ENCODE measurements at regions not wholly inside any gene's neighbourhood (a gene's known extent, or its start where the extent isn't known, plus 50 kb on each side); places are given as distances from the start of the nearest gene placed in this dataset.

DNA sequence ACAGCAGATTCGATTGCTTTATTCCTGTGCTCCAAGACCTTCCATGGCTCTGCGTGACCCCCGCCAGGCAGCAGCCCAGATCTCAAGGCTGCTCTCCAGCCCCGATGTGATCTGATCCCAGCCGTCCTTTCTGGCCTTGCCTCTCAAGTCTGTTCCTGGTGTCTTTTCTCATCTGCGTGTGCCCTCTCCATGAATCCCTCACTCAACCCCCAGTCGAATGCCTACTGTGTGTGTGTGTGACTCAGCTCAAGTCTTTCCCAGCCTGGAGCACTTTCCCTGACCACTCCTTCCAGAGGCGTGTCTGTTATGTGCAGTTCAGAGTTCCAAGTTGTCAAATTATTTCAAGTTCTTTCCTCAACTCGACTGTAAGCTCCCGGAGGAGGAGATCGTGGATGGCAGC, 64.0 kb downstream of the MRM1 start:
- no peak; the same call in 2 of the 3 replicates for ATAC-seq

DNA sequence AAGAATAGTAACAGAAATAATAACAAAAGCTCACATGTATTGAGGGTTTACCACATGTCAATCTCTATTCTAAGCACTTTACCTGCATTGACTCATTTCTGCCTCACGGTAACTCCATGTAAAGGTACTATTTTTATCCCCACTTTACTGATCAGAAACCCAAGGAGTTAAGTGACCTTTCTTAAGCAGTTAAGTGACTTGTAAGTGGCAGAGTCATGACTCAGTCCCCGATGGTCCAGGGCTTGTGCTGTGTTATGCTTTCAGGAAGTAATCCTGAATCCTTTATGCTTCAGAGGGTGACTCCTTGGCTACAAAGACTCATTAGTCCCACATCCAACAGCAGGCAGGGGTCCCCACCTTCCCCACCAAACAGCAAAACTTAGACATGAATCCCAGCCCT, 66.5 kb downstream of the MRM1 start:
- ATAC-seq = no peak
- TF ChIP-seq ZC3H10 (CRISPR knock-in tag; IDR thresholded peaks at IDR 0.05) (no peak), TCF4 (CRISPR knock-in tag; IDR thresholded peaks at IDR 0.05; ENCODE audit: borderline replicate concordance) (no peak), ISL1 (CRISPR knock-in tag; IDR thresholded peaks at IDR 0.05) (no peak), CSDC2 (CRISPR knock-in tag; IDR thresholded peaks at IDR 0.05) (no peak), SNAI2 (CRISPR knock-in tag; IDR thresholded peaks at IDR 0.05) (no peak)

More for the DNA sequence above, 64.0 kb downstream of the MRM1 start:
- TF ChIP-seq RARB (CRISPR knock-in tag; IDR thresholded peaks at IDR 0.05) (no peak), TOX (CRISPR knock-in tag; IDR thresholded peaks at IDR 0.05; ENCODE audit: borderline replicate concordance) (no peak), ZFP30 (CRISPR knock-in tag; IDR thresholded peaks at IDR 0.05) (no peak), ZC3H10 (CRISPR knock-in tag; IDR thresholded peaks at IDR 0.05) (no peak), ZNF8 (CRISPR knock-in tag; IDR thresholded peaks at IDR 0.05) (no peak), OSR1 (CRISPR knock-in tag; IDR thresholded peaks at IDR 0.05) (no peak), GLIS3 (CRISPR knock-in tag; IDR thresholded peaks at IDR 0.05) (no peak)
- TF ChIP-seq, protein P1, sequence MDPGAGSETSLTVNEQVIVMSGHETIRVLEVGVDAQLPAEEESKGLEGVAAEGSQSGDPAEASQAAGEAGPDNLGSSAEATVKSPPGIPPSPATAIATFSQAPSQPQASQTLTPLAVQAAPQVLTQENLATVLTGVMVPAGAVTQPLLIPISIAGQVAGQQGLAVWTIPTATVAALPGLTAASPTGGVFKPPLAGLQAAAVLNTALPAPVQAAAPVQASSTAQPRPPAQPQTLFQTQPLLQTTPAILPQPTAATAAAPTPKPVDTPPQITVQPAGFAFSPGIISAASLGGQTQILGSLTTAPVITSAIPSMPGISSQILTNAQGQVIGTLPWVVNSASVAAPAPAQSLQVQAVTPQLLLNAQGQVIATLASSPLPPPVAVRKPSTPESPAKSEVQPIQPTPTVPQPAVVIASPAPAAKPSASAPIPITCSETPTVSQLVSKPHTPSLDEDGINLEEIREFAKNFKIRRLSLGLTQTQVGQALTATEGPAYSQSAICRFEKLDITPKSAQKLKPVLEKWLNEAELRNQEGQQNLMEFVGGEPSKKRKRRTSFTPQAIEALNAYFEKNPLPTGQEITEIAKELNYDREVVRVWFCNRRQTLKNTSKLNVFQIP (CRISPR knock-in tag; IDR thresholded peaks at IDR 0.05; ENCODE audit: borderline replicate concordance, low read depth) = no peak
- TF ChIP-seq, protein P2, sequence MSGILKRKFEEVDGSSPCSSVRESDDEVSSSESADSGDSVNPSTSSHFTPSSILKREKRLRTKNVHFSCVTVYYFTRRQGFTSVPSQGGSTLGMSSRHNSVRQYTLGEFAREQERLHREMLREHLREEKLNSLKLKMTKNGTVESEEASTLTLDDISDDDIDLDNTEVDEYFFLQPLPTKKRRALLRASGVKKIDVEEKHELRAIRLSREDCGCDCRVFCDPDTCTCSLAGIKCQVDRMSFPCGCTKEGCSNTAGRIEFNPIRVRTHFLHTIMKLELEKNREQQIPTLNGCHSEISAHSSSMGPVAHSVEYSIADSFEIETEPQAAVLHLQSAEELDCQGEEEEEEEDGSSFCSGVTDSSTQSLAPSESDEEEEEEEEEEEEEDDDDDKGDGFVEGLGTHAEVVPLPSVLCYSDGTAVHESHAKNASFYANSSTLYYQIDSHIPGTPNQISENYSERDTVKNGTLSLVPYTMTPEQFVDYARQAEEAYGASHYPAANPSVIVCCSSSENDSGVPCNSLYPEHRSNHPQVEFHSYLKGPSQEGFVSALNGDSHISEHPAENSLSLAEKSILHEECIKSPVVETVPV (CRISPR knock-in tag; IDR thresholded peaks at IDR 0.05) = no peak

- no peak for ATAC-seq
- TF ChIP-seq, protein P3, sequence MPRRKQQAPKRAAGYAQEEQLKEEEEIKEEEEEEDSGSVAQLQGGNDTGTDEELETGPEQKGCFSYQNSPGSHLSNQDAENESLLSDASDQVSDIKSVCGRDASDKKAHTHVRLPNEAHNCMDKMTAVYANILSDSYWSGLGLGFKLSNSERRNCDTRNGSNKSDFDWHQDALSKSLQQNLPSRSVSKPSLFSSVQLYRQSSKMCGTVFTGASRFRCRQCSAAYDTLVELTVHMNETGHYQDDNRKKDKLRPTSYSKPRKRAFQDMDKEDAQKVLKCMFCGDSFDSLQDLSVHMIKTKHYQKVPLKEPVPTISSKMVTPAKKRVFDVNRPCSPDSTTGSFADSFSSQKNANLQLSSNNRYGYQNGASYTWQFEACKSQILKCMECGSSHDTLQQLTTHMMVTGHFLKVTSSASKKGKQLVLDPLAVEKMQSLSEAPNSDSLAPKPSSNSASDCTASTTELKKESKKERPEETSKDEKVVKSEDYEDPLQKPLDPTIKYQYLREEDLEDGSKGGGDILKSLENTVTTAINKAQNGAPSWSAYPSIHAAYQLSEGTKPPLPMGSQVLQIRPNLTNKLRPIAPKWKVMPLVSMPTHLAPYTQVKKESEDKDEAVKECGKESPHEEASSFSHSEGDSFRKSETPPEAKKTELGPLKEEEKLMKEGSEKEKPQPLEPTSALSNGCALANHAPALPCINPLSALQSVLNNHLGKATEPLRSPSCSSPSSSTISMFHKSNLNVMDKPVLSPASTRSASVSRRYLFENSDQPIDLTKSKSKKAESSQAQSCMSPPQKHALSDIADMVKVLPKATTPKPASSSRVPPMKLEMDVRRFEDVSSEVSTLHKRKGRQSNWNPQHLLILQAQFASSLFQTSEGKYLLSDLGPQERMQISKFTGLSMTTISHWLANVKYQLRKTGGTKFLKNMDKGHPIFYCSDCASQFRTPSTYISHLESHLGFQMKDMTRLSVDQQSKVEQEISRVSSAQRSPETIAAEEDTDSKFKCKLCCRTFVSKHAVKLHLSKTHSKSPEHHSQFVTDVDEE (CRISPR knock-in tag; IDR thresholded peaks at IDR 0.05) = no peak
- TF ChIP-seq, protein P2 (CRISPR knock-in tag; IDR thresholded peaks at IDR 0.05) = no peak
- TF ChIP-seq ZNF8 (CRISPR knock-in tag; IDR thresholded peaks at IDR 0.05) (no peak), GLIS3 (CRISPR knock-in tag; IDR thresholded peaks at IDR 0.05) (no peak), ZFP3 (CRISPR knock-in tag; IDR thresholded peaks at IDR 0.05) (no peak), TCF4 (CRISPR knock-in tag; IDR thresholded peaks at IDR 0.05; ENCODE audit: borderline replicate concordance) (no peak), ZC3H10 (CRISPR knock-in tag; IDR thresholded peaks at IDR 0.05) (no peak), PPARA (CRISPR knock-in tag; IDR thresholded peaks at IDR 0.05; ENCODE audit: borderline replicate concordance) (no peak), ISL1 (CRISPR knock-in tag; IDR thresholded peaks at IDR 0.05) (no peak), SNAI2 (CRISPR knock-in tag; IDR thresholded peaks at IDR 0.05) (no peak)
Observed at GRCh38 chr17:36668824-36669223, 67.4 kb downstream of the MRM1 start.

GRCh38 chr17:36671144-36671543, 69.8 kb downstream of the MRM1 start:
- no peak for TF ChIP-seq ZNF70 (CRISPR knock-in tag; IDR thresholded peaks at IDR 0.05)
- no peak for TF ChIP-seq SNAI2 (CRISPR knock-in tag; IDR thresholded peaks at IDR 0.05)
- TF ChIP-seq ZFP3 (CRISPR knock-in tag; IDR thresholded peaks at IDR 0.05) = no peak
- TF ChIP-seq PPARA (CRISPR knock-in tag; IDR thresholded peaks at IDR 0.05; ENCODE audit: borderline replicate concordance) = no peak
- TF ChIP-seq TCF4 (CRISPR knock-in tag; IDR thresholded peaks at IDR 0.05; ENCODE audit: borderline replicate concordance) = no peak
- TF ChIP-seq, protein P2 (CRISPR knock-in tag; IDR thresholded peaks at IDR 0.05) = no peak
- no peak for TF ChIP-seq ZNF565 (CRISPR knock-in tag; conservative IDR thresholded peaks at IDR 0.05; ENCODE audit: low read depth)
- TF ChIP-seq TOX (CRISPR knock-in tag; IDR thresholded peaks at IDR 0.05; ENCODE audit: borderline replicate concordance) = no peak
- no peak for ATAC-seq
